HEK293T (cell line): ENCODE measurements at regions not wholly inside any gene's neighbourhood (a gene's known extent, or its start where the extent isn't known, plus 50 kb on each side); places are given as distances from the start of the nearest gene placed in this dataset.

Experiments used
- CTCF ChIA-PET: fragments of 350-600 bp; formaldehyde crosslinking; extraction: SDS; loops from one replicate; lab custom pipeline; 2021; ENCODE audit warnings: antibody characterized with exemption, inconsistent platforms; lab: Yijun Ruan, JAX
- POLR2A ChIA-PET: fragments of 350-600 bp; formaldehyde crosslinking; extraction: SDS; loops from one replicate; lab custom pipeline; 2020; ENCODE audit warnings: antibody characterized with exemption, inconsistent platforms; lab: Yijun Ruan, JAX
- DNase-seq: peaks from one replicate; pipeline ENCODE4 v3.0.0; 2012; ENCODE audit warnings: mixed read lengths; ENCODE audit errors: extremely low spot score
- ARNT ChIP-seq: fragments of 450-650 bp; IDR thresholded peaks from 2 replicates; pipeline ENCODE4 v1.6.1; 2017; ENCODE audit warnings: mild to moderate bottlenecking
- BHLHE40 ChIP-seq: fragments of 450-650 bp; IDR thresholded peaks from 2 replicates; pipeline ENCODE4 v1.6.1; 2016; ENCODE audit warnings: mild to moderate bottlenecking, moderate library complexity, borderline replicate concordance
- CTBP1 ChIP-seq: fragments of 450-650 bp; IDR thresholded peaks from 2 replicates; pipeline ENCODE4 v1.6.1; 2016; ENCODE audit warnings: borderline replicate concordance
- ELF4 ChIP-seq: fragments of 450-650 bp; IDR thresholded peaks from 2 replicates; pipeline ENCODE4 v1.6.1; 2017; ENCODE audit warnings: antibody characterized with exemption
- FOXA1 ChIP-seq: fragments of 450-650 bp; IDR thresholded peaks from 2 replicates; pipeline ENCODE4 v1.6.1; 2016; ENCODE audit warnings: mild to moderate bottlenecking
- FOXK2 ChIP-seq: fragments of 450-650 bp; IDR thresholded peaks from 2 replicates; pipeline ENCODE4 v1.6.1; 2016; ENCODE audit warnings: mild to moderate bottlenecking
- FOXM1 ChIP-seq: fragments of 450-650 bp; IDR thresholded peaks from 2 replicates; pipeline ENCODE4 v1.6.1; 2017; ENCODE audit warnings: mild to moderate bottlenecking, borderline replicate concordance
- HDGF ChIP-seq: fragments of 450-650 bp; IDR thresholded peaks from 2 replicates; pipeline ENCODE4 v1.6.1; 2017; ENCODE audit warnings: antibody characterized with exemption, borderline replicate concordance
- L3MBTL2 ChIP-seq: fragments of 450-650 bp; conservative IDR thresholded peaks from 2 replicates; pipeline ENCODE4 v1.6.1; 2016; ENCODE audit warnings: mild to moderate bottlenecking
- LEF1 ChIP-seq: fragments of 450-650 bp; IDR thresholded peaks from 2 replicates; pipeline ENCODE4 v1.6.1; 2017; ENCODE audit warnings: mild to moderate bottlenecking, borderline replicate concordance
- NFRKB ChIP-seq: fragments of 450-650 bp; IDR thresholded peaks from 2 replicates; pipeline ENCODE4 v1.6.1; 2016; ENCODE audit warnings: mild to moderate bottlenecking, moderate library complexity
- SP1 ChIP-seq: fragments of 450-650 bp; IDR thresholded peaks from 2 replicates; pipeline ENCODE4 v1.6.1; 2017
- SUZ12 ChIP-seq: fragments of 450-650 bp; IDR thresholded peaks from 2 replicates; pipeline ENCODE4 v1.6.1; 2016; ENCODE audit warnings: mild to moderate bottlenecking
- TARDBP ChIP-seq: fragments of 450-650 bp; IDR thresholded peaks from 2 replicates; pipeline ENCODE4 v1.6.1; 2016
- ZNF384 ChIP-seq: fragments of 450-650 bp; IDR thresholded peaks from 2 replicates; pipeline ENCODE4 v1.6.1; 2016
- TF ChIP-seq, protein P1 (sequence below): fragments of 450-650 bp; IDR thresholded peaks from 2 replicates; pipeline ENCODE4 v1.6.1; 2016

DNA sequence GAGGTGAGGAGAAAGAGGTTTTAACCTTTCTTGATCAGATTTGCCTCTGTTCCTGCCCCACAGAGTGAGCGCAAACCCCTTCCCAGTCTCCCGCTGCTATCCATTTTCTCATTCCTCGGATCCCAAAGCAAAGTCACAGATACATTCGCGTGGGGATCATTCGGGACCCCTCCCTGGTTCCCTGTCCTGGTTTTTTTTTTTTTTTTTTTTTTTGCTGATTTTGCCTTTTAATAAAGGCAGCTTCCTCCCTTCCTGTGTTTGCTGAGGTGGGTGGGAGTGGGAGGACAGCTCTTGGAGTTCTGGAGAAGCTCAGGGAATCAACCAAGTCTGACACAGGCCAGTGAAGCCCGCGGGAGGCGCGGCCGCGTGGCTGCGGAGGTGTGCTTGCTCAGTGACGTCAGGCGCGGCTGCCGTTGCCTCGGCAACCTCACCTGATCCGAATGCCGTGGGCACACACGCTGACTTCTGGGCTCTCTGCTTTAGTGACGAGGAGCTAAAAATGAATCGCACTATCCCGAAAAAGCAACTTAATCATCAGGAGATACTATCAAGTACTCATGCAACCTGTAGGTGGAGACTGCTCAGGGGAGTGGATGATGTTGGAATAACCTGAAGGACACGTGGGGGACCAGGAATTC, 106.4 kb downstream of the TBX19 start:
- ChIA-PET POLR2A (no interaction called here), CTCF (no interaction called here)
- TF ChIP-seq NFRKB = no peak
- no peak for TF ChIP-seq ARNT
- no peak for TF ChIP-seq TARDBP
- no peak for TF ChIP-seq FOXM1
- no peak for TF ChIP-seq SP1
- TF ChIP-seq L3MBTL2 = no peak
- no peak for TF ChIP-seq SUZ12
- TF ChIP-seq CTBP1 = no peak
- TF ChIP-seq, protein P1, sequence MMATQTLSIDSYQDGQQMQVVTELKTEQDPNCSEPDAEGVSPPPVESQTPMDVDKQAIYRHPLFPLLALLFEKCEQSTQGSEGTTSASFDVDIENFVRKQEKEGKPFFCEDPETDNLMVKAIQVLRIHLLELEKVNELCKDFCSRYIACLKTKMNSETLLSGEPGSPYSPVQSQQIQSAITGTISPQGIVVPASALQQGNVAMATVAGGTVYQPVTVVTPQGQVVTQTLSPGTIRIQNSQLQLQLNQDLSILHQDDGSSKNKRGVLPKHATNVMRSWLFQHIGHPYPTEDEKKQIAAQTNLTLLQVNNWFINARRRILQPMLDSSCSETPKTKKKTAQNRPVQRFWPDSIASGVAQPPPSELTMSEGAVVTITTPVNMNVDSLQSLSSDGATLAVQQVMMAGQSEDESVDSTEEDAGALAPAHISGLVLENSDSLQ = no peak
- no peak for TF ChIP-seq LEF1
- no peak for TF ChIP-seq BHLHE40
- TF ChIP-seq HDGF = no peak
- TF ChIP-seq ELF4 = no peak
- TF ChIP-seq ZNF384 = no peak
- TF ChIP-seq FOXK2 = no peak
- no peak for TF ChIP-seq FOXA1
- no peak for DNase-seq

DNA sequence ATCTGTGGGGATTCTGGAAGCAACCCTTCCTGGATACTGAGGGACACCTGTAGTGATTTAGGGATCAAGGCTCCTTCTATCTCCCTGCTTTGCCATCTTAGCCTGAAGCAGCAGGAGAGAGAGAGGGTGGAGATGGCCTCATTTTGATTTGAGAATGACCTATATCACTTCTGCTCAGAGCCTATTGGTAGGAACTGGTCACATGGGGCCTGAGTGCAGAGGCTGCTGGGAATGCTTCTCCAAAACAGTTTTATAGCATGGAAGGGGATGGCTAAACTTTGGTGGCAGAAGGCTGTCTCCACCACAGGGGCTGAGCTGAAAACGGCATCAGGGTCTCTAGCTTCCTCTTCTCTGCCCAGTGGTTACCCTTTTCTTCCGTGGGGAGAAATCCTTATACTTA, 105.8 kb downstream of the TBX19 start:
- CTCF ChIA-PET = no interaction called here

DNA sequence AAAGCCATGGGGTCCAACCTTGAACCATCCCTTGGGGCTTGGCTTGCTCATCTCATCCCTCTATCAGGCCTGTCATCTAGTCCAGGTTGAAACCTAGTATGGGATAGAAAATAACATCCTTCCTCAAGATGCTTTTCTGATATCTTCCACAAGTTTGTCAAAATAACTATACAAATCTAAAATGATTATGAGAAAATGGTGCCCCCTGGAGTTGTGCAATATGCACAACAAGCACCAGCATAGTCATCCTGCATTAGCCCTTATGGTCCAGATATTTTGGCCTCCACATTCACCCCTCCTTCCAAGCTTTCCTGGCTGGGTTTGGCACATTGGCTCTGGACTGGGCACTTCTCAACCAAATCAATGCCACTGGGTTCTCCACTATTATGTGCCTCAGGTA, 101.2 kb downstream of the TBX19 start:
- ChIA-PET CTCF (no interaction called here), POLR2A (no interaction called here)
- no peak for TF ChIP-seq ZNF384
- no peak for TF ChIP-seq CTBP1
- TF ChIP-seq BHLHE40 = no peak
- TF ChIP-seq SUZ12 = no peak
- no peak for TF ChIP-seq ARNT
- TF ChIP-seq TARDBP = no peak
- no peak for TF ChIP-seq L3MBTL2
- TF ChIP-seq ELF4 = no peak
- no peak for TF ChIP-seq FOXK2
- TF ChIP-seq, protein P1 = no peak
- TF ChIP-seq FOXA1 = no peak
- no peak for TF ChIP-seq LEF1
- no peak for TF ChIP-seq NFRKB
- no peak for TF ChIP-seq SP1
- no peak for TF ChIP-seq HDGF
- TF ChIP-seq FOXM1 = no peak

More for the DNA sequence above, 105.8 kb downstream of the TBX19 start:
- TF ChIP-seq FOXA1 = no peak
- TF ChIP-seq ARNT = no peak
- no peak for TF ChIP-seq CTBP1
- TF ChIP-seq, protein P1 = no peak
- no peak for TF ChIP-seq SUZ12
- no peak for TF ChIP-seq ELF4
- TF ChIP-seq TARDBP = no peak
- TF ChIP-seq FOXM1 = no peak
- TF ChIP-seq HDGF = no peak
- no peak for TF ChIP-seq L3MBTL2
- TF ChIP-seq NFRKB = no peak
- TF ChIP-seq LEF1 = no peak
- no peak for TF ChIP-seq SP1
- no peak for TF ChIP-seq BHLHE40
- TF ChIP-seq FOXK2 = no peak
- no peak for TF ChIP-seq ZNF384
- POLR2A ChIA-PET = no interaction called here
- no peak for DNase-seq

DNA sequence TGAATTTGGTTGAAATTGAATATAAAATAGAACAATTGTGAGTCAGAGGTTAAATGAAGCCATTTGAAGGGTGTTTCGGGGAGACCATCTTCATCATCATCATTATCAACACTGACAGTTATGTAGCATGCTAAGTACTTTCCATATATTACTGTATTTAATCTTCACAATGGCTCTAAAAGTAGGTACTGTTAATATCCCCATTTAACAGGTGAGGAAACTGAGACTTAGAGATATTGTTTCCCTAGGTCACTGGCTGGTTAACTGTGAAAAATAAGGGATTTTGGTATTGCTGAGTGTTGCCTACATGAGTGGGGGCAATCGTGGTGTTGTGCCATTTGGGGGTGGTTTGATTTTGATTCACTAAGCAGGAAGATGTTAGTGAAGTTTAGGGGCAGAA, 100.3 kb downstream of the TBX19 start:
- POLR2A ChIA-PET = no interaction called here

More for the DNA sequence above, 101.2 kb downstream of the TBX19 start:
- DNase-seq = no peak

GRCh38 chr1:168379104-168379860, 98.6 kb downstream of the TBX19 start:
- POLR2A ChIA-PET = no interaction called here
- TF ChIP-seq FOXM1 (no peak), CTBP1 (no peak), ZNF384 (no peak), NFRKB (no peak), BHLHE40 (no peak), LEF1 (no peak), SUZ12 (no peak), HDGF (no peak), L3MBTL2 (no peak), ELF4 (no peak), SP1 (no peak)
- TF ChIP-seq, protein P1 = no peak
- DNase-seq = no peak
- CTCF ChIA-PET = no interaction called here

More for the DNA sequence above, 100.3 kb downstream of the TBX19 start:
- TF ChIP-seq HDGF = no peak
- CTCF ChIA-PET = no interaction called here
- DNase-seq = no peak
